H1 (cell line): ENCODE measurements at regions not wholly inside any gene's neighbourhood (a gene's known extent, or its start where the extent isn't known, plus 50 kb on each side); places are given as distances from the start of the nearest gene placed in this dataset.

Experiments used
- CTCF ChIA-PET: fragments of 300-600 bp; sonication (Branson Sonifier 250); formaldehyde crosslinking; loops from one replicate; lab custom pipeline; 2021; ENCODE audit not compliant: partially characterized antibody; lab: Charles Lee
- POLR2A ChIA-PET: fragments of 300-600 bp; sonication (Branson Sonifier 250); formaldehyde crosslinking; loops from one replicate; lab custom pipeline; 2021; ENCODE audit warnings: inconsistent platforms; ENCODE audit not compliant: partially characterized antibody; lab: Charles Lee
- DNase-seq, 2 experiments: peaks; one replicate each; pipeline versions ENCODE4 v3.0.0 to v3.0.0-alpha.2; 2010 to 2022; ENCODE audit warnings: low spot score in 2 of 2, low read depth in 1 of 2, mixed read lengths in 1 of 2
- FAIRE-seq: peaks from 2 replicates; lab custom pipeline; 2011; peaks lifted over from hg19 to GRCh38; lab: Jason Lieb, UNC
- H2AFZ ChIP-seq: 2 replicates; pipeline ENCODE4 v1.8.1; 2012; ENCODE audit warnings: low read length, inconsistent platforms
- H2AK5ac ChIP-seq: 2 replicates; pipeline ENCODE4 v1.6.1; 2013; ENCODE audit warnings: low read depth, low read length
- H2BK120ac ChIP-seq: replicated peaks from 2 replicates; pipeline ENCODE3; 2013; ENCODE audit warnings: low read depth, low read length, inconsistent platforms
- H2BK12ac ChIP-seq: 2 replicates; pipeline ENCODE4 v1.6.1; 2013; ENCODE audit warnings: low read depth, low read length
- H2BK15ac ChIP-seq: 2 replicates; pipeline ENCODE4 v1.6.1; 2013; ENCODE audit warnings: low read length
- H2BK20ac ChIP-seq: 2 replicates; pipeline ENCODE4 v1.6.1; 2013; ENCODE audit warnings: low read length
- H2BK5ac ChIP-seq: 2 replicates; pipeline ENCODE4 v1.6.1; 2013; ENCODE audit warnings: low read depth, low read length
- H3K14ac ChIP-seq: 2 replicates; pipeline ENCODE4 v1.6.1; 2013; ENCODE audit warnings: inconsistent platforms; ENCODE audit not compliant: insufficient read length
- H3K18ac ChIP-seq: 2 replicates; pipeline ENCODE4 v1.6.1; 2013; ENCODE audit warnings: low read length; ENCODE audit errors: extremely low read depth
- H3K23ac ChIP-seq: 2 replicates; pipeline ENCODE4 v1.6.1; 2013; ENCODE audit warnings: inconsistent platforms; ENCODE audit not compliant: insufficient read length
- H3K23me2 ChIP-seq: 2 replicates; pipeline ENCODE4 v1.6.1; 2013; ENCODE audit warnings: low read depth, low read length
- H3K27ac ChIP-seq: 2 replicates; pipeline ENCODE4 v1.6.1; 2011; ENCODE audit warnings: low read depth, low read length, inconsistent platforms
- H3K27me3 ChIP-seq, 4 experiments: replicated peaks in 1 of 4; 1 replicate in 1 of 4; 2 replicates in 3 of 4; pipeline versions ENCODE4 v1.6.1 to v1.8.1; 2011 to 2013; ENCODE audit warnings: low read length in 3 of 4, mild to moderate bottlenecking in 3 of 4, inconsistent platforms in 2 of 4, mixed read lengths in 2 of 4, moderate library complexity in 1 of 4; ENCODE audit not compliant: control insufficient read depth in 3 of 4, insufficient read depth in 3 of 4; ENCODE audit errors: extremely low read depth in 1 of 4
- H3K36me3 ChIP-seq, 4 experiments: 2 replicates each; pipeline versions ENCODE4 v1.6.1 to v1.8.1; 2011 to 2013; ENCODE audit warnings: mild to moderate bottlenecking in 4 of 4, low read length in 3 of 4, moderate library complexity in 2 of 4, control low read depth in 1 of 4, inconsistent platforms in 1 of 4; ENCODE audit not compliant: insufficient read depth in 4 of 4, control insufficient read depth in 2 of 4
- H3K4ac ChIP-seq: replicated peaks from 2 replicates; pipeline ENCODE3; 2013; ENCODE audit warnings: low read length, low read depth, mixed read lengths, inconsistent platforms; ENCODE audit not compliant: insufficient read length
- H3K4me1 ChIP-seq, 4 experiments: replicated peaks in 1 of 4; 1 replicate in 1 of 4; 2 replicates in 3 of 4; pipeline versions ENCODE4 v1.6.1 to v1.8.1; 2011 to 2013; ENCODE audit warnings: low read length in 3 of 4, inconsistent platforms in 2 of 4, mixed read lengths in 1 of 4; ENCODE audit not compliant: insufficient read depth in 4 of 4, control insufficient read depth in 3 of 4
- H3K4me2 ChIP-seq, 2 experiments: 2 replicates each; pipeline versions ENCODE4 v1.6.1 to v1.8.1; 2011 to 2013; ENCODE audit warnings: low read depth in 2 of 2, low read length in 2 of 2, control low read depth in 1 of 2, inconsistent platforms in 1 of 2, mild to moderate bottlenecking in 1 of 2; ENCODE audit not compliant: insufficient read depth in 1 of 2
- H3K4me3 ChIP-seq, 4 experiments: fragments of 200-600, 300-600 bp in 1 of 4; sonication (generic), shearing (Covaris generic), sonication (Bioruptor Twin) in 1 of 4; 2 replicates each; pipeline versions ENCODE4 v1.5.1 to v1.8.1; 2011 to 2016; ENCODE audit warnings: low read length in 4 of 4, low read depth in 3 of 4, control low read depth in 2 of 4, inconsistent platforms in 2 of 4, mild to moderate bottlenecking in 2 of 4, mixed read lengths in 1 of 4, moderate library complexity in 1 of 4; ENCODE audit not compliant: insufficient read depth in 2 of 4; ENCODE audit errors: extremely low read depth in 1 of 4
- H3K56ac ChIP-seq: replicated peaks from 2 replicates; pipeline ENCODE3; 2013; ENCODE audit warnings: low read depth, mild to moderate bottlenecking, mixed read lengths, low read length, inconsistent platforms; ENCODE audit not compliant: insufficient read length
- H3K79me1 ChIP-seq: 2 replicates; pipeline ENCODE4 v1.6.1; 2013; ENCODE audit warnings: low read depth, low read length, control low read depth
- H3K79me2 ChIP-seq, 2 experiments: 2 replicates each; pipeline versions ENCODE4 v1.6.1 to v1.8.1; 2012 to 2013; ENCODE audit warnings: low read length in 2 of 2, mild to moderate bottlenecking in 2 of 2, inconsistent platforms in 1 of 2; ENCODE audit not compliant: insufficient read depth in 2 of 2, control insufficient read depth in 1 of 2
- H3K9ac ChIP-seq, 4 experiments: replicated peaks in 1 of 4; 1 replicate in 1 of 4; 2 replicates in 3 of 4; pipeline versions ENCODE4 v1.6.1 to v1.8.1; 2011 to 2013; ENCODE audit warnings: low read depth in 3 of 4, low read length in 3 of 4, control low read depth in 2 of 4, mild to moderate bottlenecking in 2 of 4, moderate library complexity in 2 of 4, inconsistent platforms in 1 of 4; ENCODE audit errors: extremely low read depth in 1 of 4
- H3K9me3 ChIP-seq, 2 experiments: 2 replicates each; pipeline versions ENCODE4 v1.6.1 to v1.8.1; 2012 to 2013; ENCODE audit warnings: mild to moderate bottlenecking in 2 of 2, moderate library complexity in 2 of 2, control low read depth in 1 of 2, inconsistent platforms in 1 of 2, low read depth in 1 of 2, low read length in 1 of 2, mixed read lengths in 1 of 2; ENCODE audit not compliant: insufficient read depth in 2 of 2
- H4K20me1 ChIP-seq, 2 experiments: replicated peaks in 1 of 2; 2 replicates each; pipeline versions ENCODE3 to v1.8.1; 2011 to 2013; ENCODE audit warnings: inconsistent platforms in 2 of 2, low read length in 2 of 2, mild to moderate bottlenecking in 1 of 2; ENCODE audit not compliant: insufficient read depth in 2 of 2, control insufficient read depth in 1 of 2
- H4K5ac ChIP-seq: 2 replicates; pipeline ENCODE4 v1.6.1; 2013; ENCODE audit warnings: low read length, low read depth, mixed read lengths, inconsistent platforms; ENCODE audit not compliant: insufficient read length
- H4K8ac ChIP-seq: 2 replicates; pipeline ENCODE4 v1.8.0; 2013; ENCODE audit warnings: mild to moderate bottlenecking, moderate library complexity, low read length, inconsistent platforms; ENCODE audit not compliant: insufficient read depth; ENCODE audit errors: extremely low read depth
- H4K91ac ChIP-seq: replicated peaks from 2 replicates; pipeline ENCODE3; 2013; ENCODE audit warnings: low read length, mixed read lengths, inconsistent platforms; ENCODE audit not compliant: insufficient read length
- TEAD4 ChIP-seq: IDR thresholded peaks from 2 replicates; pipeline ENCODE4 v1.6.1; 2012; ENCODE audit warnings: low read depth, low read length, inconsistent platforms, mixed read lengths
- WGBS, 2 experiments: shearing (Covaris generic) in 1 of 2; methylation state at CpG; one replicate each; pipeline versions ENCODE4 v1.1.6 to v1.1.7; 2013 to 2015; ENCODE audit warnings: low lambda C conversion rate in 2 of 2, mixed read lengths in 2 of 2, inconsistent platforms in 1 of 2, low coverage in 1 of 2, missing lambda C conversion rate in 1 of 2; ENCODE audit not compliant: insufficient replicate concordance in 2 of 2, insufficient coverage in 1 of 2, insufficient read length in 1 of 2; ENCODE audit errors: extremely low coverage in 1 of 2, missing lambda C conversion rate in 1 of 2; 5-methylcytosine and 5-hydroxymethylcytosine counted together

DNA sequence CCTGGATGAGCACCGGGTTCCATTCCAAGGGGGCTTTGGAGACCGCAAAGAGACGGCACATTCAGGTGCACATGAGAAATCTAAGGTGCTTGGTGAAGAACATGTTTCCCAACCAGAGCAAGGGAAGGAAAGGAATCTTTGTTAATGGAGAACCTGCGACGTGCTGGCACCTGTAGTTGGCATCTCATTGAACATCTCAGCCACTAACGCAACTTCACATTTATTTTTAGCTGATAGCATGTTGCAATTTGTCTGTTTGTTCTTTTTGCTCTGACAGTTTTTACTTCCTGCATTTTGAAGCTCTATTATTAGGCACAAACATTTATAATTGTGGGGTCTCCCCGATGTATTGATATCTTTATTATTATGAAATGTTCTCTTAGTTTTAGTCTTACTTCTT, 316.7 kb downstream of the TCERG1L start:
- H3K27ac ChIP-seq: no peak overlapping the region
- no peaks in the 10 kb centered on the region for H4K20me1 ChIP-seq
- ChIA-PET POLR2A (no interaction called here), CTCF (no interaction called here)
- no peak overlapping the region for H3K18ac ChIP-seq
- H3K23ac ChIP-seq: no peak overlapping the region
- no peaks in the 10 kb centered on the region for H3K23me2 ChIP-seq
- H2AFZ ChIP-seq: no peak overlapping the region
- no peak overlapping the region for H3K4me3 ChIP-seq
- H2BK15ac ChIP-seq: no peak overlapping the region
- H3K79me2 ChIP-seq: no peaks in the 10 kb centered on the region
- H2BK120ac ChIP-seq: no peak overlapping the region
- H3K4me1 ChIP-seq: peaks cover 0 to 4% (median 0%) of the 10 kb centered on the region in 4 experiments; a peak in 1 of 7 replicates
- DNase-seq (no peak), FAIRE-seq (no peak)
- H4K8ac ChIP-seq: no peak overlapping the region
- no peak overlapping the region for H2BK20ac ChIP-seq
- H2AK5ac ChIP-seq: no peak overlapping the region
- no peak overlapping the region for H2BK12ac ChIP-seq
- peaks cover 0 to 4% of the 10 kb centered on the region in 2 experiments; a peak in 2 of 4 replicates for H3K9me3 ChIP-seq
- no peaks in the 10 kb centered on the region for H3K79me1 ChIP-seq
- H3K4ac ChIP-seq: no peak overlapping the region
- 0 out of 7 replicates have a peak, but pooled peaks cover 0 to 2% (median 0%) of the 10 kb centered on the region in 4 experiments for H3K27me3 ChIP-seq
- no peak overlapping the region for H3K9ac ChIP-seq
- H3K56ac ChIP-seq: no peak overlapping the region
- H3K14ac ChIP-seq: no peak overlapping the region
- H2BK5ac ChIP-seq: no peak overlapping the region
- no peak overlapping the region for H4K5ac ChIP-seq
- no peak overlapping the region for H4K91ac ChIP-seq
- no peaks in the 10 kb centered on the region for H3K36me3 ChIP-seq
- WGBS, 2 experiments: 95% methylated on average over 7 of the region's 7 CpGs; no CpG with 5 or more reads in 1 of the 2 experiments
- H3K4me2 ChIP-seq: no peak overlapping the region
- TF ChIP-seq TEAD4: no peak
